ENCODE measurements at regions not wholly inside any gene's neighbourhood (a gene's known extent, or its start where the extent isn't known, plus 50 kb on each side); places are given as distances from the start of the nearest gene placed in this dataset.

DNA sequence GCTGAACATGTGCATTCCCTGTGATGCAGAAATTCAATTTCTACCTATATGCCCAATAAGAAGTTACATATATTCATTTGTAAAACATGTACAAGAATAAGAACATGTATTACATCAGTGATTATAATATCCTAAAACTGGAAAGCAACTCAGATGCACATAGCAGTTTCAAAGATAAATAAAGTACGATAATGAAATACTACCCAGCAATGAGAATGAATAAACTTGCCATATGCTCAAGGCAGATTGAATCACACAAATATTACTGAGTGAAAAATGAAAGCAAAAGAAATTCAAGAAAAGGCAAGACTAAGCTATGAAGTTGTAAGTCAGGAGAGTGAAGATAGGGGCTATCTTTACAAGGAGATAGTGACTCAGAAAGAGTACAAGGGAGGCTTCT, 345.3 kb upstream of the OR4E1 start:
- TF ChIP-seq EP300 (IDR thresholded peaks at IDR 0.05; ENCODE audit: borderline replicate concordance) (no peak), EGR1 (IDR thresholded peaks at IDR 0.05) (no peak), CEBPB (IDR thresholded peaks at IDR 0.05) (no peak), TAF1 (IDR thresholded peaks at IDR 0.05; ENCODE audit: low read depth) (no peak)
- TF ChIP-seq, protein P1, sequence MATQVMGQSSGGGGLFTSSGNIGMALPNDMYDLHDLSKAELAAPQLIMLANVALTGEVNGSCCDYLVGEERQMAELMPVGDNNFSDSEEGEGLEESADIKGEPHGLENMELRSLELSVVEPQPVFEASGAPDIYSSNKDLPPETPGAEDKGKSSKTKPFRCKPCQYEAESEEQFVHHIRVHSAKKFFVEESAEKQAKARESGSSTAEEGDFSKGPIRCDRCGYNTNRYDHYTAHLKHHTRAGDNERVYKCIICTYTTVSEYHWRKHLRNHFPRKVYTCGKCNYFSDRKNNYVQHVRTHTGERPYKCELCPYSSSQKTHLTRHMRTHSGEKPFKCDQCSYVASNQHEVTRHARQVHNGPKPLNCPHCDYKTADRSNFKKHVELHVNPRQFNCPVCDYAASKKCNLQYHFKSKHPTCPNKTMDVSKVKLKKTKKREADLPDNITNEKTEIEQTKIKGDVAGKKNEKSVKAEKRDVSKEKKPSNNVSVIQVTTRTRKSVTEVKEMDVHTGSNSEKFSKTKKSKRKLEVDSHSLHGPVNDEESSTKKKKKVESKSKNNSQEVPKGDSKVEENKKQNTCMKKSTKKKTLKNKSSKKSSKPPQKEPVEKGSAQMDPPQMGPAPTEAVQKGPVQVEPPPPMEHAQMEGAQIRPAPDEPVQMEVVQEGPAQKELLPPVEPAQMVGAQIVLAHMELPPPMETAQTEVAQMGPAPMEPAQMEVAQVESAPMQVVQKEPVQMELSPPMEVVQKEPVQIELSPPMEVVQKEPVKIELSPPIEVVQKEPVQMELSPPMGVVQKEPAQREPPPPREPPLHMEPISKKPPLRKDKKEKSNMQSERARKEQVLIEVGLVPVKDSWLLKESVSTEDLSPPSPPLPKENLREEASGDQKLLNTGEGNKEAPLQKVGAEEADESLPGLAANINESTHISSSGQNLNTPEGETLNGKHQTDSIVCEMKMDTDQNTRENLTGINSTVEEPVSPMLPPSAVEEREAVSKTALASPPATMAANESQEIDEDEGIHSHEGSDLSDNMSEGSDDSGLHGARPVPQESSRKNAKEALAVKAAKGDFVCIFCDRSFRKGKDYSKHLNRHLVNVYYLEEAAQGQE (IDR thresholded peaks at IDR 0.05; ENCODE audit: low read depth) = no peak

DNA sequence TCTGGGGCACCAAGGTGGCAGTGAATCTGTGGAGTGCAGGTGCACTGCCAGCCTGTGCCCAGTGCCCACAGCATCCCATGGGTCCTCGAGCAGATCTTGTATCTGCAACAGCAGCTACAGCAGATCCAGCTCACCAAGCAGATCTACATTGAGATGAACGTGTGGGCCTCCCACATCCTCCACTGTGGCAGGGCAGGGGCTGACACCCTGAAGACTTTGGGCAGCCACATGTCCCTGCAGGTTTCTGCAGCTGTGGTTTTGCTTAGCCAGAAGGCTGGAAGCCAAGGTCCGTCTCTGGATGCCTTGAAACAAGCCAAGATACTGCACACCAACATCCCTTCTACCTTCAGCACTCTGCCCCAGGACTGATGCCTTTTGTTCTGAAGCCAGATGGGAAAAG, 338.8 kb upstream of the OR4E1 start:
- TF ChIP-seq TAF1 (IDR thresholded peaks at IDR 0.05; ENCODE audit: low read depth) (no peak), EGR1 (IDR thresholded peaks at IDR 0.05) (no peak), ZBTB7A (IDR thresholded peaks at IDR 0.05; ENCODE audit: low read depth) (no peak), TEAD4 (IDR thresholded peaks at IDR 0.05) (no peak), CREB1 (IDR thresholded peaks at IDR 0.05; ENCODE audit: low read depth) (no peak), CEBPB (IDR thresholded peaks at IDR 0.05) (no peak), NFIC (IDR thresholded peaks at IDR 0.05) (no peak), YY1 (IDR thresholded peaks at IDR 0.05; ENCODE audit: low read depth) (no peak), TCF12 (IDR thresholded peaks at IDR 0.05; ENCODE audit: low read depth) (no peak), FOXM1 (IDR thresholded peaks at IDR 0.05; ENCODE audit: borderline replicate concordance, low read depth) (no peak), EP300 (IDR thresholded peaks at IDR 0.05; ENCODE audit: borderline replicate concordance) (no peak), RAD21 (IDR thresholded peaks at IDR 0.05; ENCODE audit: low read depth) (no peak)
- TF ChIP-seq, protein P2, sequence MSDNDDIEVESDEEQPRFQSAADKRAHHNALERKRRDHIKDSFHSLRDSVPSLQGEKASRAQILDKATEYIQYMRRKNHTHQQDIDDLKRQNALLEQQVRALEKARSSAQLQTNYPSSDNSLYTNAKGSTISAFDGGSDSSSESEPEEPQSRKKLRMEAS (IDR thresholded peaks at IDR 0.05) = no peak
- TF ChIP-seq, protein P1 (IDR thresholded peaks at IDR 0.05; ENCODE audit: low read depth) = no peak
- TF ChIP-seq, protein P3, sequence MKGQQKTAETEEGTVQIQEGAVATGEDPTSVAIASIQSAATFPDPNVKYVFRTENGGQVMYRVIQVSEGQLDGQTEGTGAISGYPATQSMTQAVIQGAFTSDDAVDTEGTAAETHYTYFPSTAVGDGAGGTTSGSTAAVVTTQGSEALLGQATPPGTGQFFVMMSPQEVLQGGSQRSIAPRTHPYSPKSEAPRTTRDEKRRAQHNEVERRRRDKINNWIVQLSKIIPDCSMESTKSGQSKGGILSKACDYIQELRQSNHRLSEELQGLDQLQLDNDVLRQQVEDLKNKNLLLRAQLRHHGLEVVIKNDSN (IDR thresholded peaks at IDR 0.05) = no peak

DNA sequence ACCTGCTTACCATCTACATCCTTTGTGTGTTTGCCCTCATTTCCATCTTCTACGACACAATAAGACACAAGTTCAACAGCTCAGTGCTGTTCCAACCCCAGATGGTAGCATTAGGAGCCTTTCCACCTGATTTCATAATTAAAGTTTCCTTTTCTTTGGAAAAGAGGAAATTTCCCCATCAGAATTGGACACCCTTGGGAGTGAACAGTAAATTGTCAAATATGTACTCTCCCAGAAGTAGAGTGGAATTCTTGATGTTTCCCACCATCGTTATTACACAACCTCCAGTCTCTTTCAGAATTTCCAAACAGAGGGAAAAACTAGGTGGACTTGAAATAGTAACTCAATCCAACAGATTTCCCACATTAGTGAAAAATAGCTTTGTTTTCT, 337.6 kb upstream of the OR4E1 start:
- TF ChIP-seq CEBPB (IDR thresholded peaks at IDR 0.05) (no peak), EP300 (IDR thresholded peaks at IDR 0.05; ENCODE audit: borderline replicate concordance) (no peak), NFIC (IDR thresholded peaks at IDR 0.05) (no peak), TCF12 (IDR thresholded peaks at IDR 0.05; ENCODE audit: low read depth) (no peak), EGR1 (IDR thresholded peaks at IDR 0.05) (no peak), TEAD4 (IDR thresholded peaks at IDR 0.05) (no peak), YY1 (IDR thresholded peaks at IDR 0.05; ENCODE audit: low read depth) (no peak), ZBTB7A (IDR thresholded peaks at IDR 0.05; ENCODE audit: low read depth) (no peak), RAD21 (IDR thresholded peaks at IDR 0.05; ENCODE audit: low read depth) (no peak), FOXM1 (IDR thresholded peaks at IDR 0.05; ENCODE audit: borderline replicate concordance, low read depth) (no peak), TAF1 (IDR thresholded peaks at IDR 0.05; ENCODE audit: low read depth) (no peak), CREB1 (IDR thresholded peaks at IDR 0.05; ENCODE audit: low read depth) (no peak)
- TF ChIP-seq, protein P2 (IDR thresholded peaks at IDR 0.05) = no peak
- TF ChIP-seq, protein P1 (IDR thresholded peaks at IDR 0.05; ENCODE audit: low read depth) = no peak
- TF ChIP-seq, protein P3 (IDR thresholded peaks at IDR 0.05) = no peak

DNA sequence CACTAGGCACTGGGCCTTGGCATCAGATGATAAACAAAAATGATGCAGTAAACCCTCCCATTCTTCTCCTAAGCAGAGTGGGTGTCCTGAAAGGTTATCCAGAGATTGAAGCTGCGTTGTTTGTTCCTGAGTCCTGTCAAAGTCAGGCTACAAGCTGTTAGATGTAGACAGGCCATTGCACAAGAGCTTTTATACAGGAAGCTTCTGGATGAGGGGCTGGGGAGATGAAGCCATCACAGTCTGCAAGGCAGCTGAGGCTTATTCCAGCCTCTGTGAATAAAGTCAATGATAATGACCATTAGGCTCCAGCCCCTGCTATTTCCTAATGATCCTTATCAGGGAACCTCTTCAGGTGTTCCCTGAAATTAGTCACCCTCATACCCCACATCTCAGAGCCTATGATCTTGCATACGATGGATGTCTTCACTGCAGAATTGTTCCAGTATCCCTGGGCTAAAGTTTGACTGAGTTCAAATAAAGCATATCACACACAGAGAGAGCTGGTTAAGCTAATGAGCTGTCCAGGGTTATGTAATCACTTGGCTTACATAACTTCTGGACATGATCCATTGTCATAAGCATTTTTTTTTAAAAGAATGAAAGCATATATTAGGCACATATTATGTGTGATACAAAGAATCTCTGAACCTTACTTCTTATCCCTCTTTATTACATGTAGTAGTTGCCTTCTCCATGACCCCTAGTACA, 337.1 kb upstream of the OR4E1 start:
- TF ChIP-seq CREB1 (IDR thresholded peaks at IDR 0.05; ENCODE audit: low read depth) = no peak
- TF ChIP-seq, protein P1 (IDR thresholded peaks at IDR 0.05; ENCODE audit: low read depth) = no peak
- TF ChIP-seq, protein P3 (IDR thresholded peaks at IDR 0.05) = no peak
- no peak for TF ChIP-seq FOXM1 (IDR thresholded peaks at IDR 0.05; ENCODE audit: borderline replicate concordance, low read depth)
- TF ChIP-seq TAF1 (IDR thresholded peaks at IDR 0.05; ENCODE audit: low read depth) = no peak
- TF ChIP-seq CEBPB (IDR thresholded peaks at IDR 0.05) = no peak
- no peak for TF ChIP-seq EGR1 (IDR thresholded peaks at IDR 0.05)
- TF ChIP-seq NFIC (IDR thresholded peaks at IDR 0.05) = no peak
- TF ChIP-seq TCF12 (IDR thresholded peaks at IDR 0.05; ENCODE audit: low read depth) = no peak
- no peak for TF ChIP-seq EP300 (IDR thresholded peaks at IDR 0.05; ENCODE audit: borderline replicate concordance)
- TF ChIP-seq, protein P2 (IDR thresholded peaks at IDR 0.05) = no peak
- no peak for TF ChIP-seq YY1 (IDR thresholded peaks at IDR 0.05; ENCODE audit: low read depth)
- TF ChIP-seq TEAD4 (IDR thresholded peaks at IDR 0.05) = no peak
- no peak for TF ChIP-seq RAD21 (IDR thresholded peaks at IDR 0.05; ENCODE audit: low read depth)
- no peak for TF ChIP-seq ZBTB7A (IDR thresholded peaks at IDR 0.05; ENCODE audit: low read depth)
